Prostate gland (tissue), 2 donors: ENCODE measurements at regions not wholly inside any gene's neighbourhood (a gene's known extent, or its start where the extent isn't known, plus 50 kb on each side); places are given as distances from the start of the nearest gene placed in this dataset.

ENCODE experiments used
- POLR2AphosphoS5 ChIP-seq: sonication (generic); formaldehyde crosslinking; IDR thresholded peaks from one replicate; pipeline ENCODE4 v1.6.1; 2017; ENCODE audit warnings: antibody characterized with exemption
- TF ChIP-seq, protein P1 (sequence below), 4 experiments: fragments of 200-600 bp in 2 of 4; fragments of 450-650 bp in 2 of 4; sonication (generic) in 2 of 4; IDR thresholded peaks; 1 replicate in 3 of 4; 2 replicates in 1 of 4; pipeline ENCODE4 v1.5.1; 2016 to 2019; ENCODE audit warnings: antibody characterized with exemption in 4 of 4, mild to moderate bottlenecking in 2 of 4, moderate library complexity in 2 of 4

DNA sequence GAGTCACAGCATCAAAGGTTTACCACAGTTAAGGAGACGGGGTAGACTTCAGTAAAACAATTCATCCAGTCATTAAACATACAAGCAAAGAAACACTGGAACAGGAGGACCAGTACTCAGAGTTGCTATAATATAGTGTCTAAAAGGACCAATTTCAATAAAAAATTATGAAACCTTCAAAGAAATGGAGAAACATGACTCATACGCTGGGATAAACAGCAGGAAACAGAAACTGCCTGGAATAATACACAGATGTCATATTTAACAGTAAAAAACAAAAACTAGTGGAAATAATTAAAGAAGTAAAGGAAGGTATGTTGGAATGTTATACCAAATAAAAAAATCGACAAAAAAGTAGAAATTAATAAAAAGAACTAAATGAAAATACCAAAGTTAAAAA lies 1075.9 kb downstream of the NR2F1-AS1 start:
- TF ChIP-seq, protein P1, sequence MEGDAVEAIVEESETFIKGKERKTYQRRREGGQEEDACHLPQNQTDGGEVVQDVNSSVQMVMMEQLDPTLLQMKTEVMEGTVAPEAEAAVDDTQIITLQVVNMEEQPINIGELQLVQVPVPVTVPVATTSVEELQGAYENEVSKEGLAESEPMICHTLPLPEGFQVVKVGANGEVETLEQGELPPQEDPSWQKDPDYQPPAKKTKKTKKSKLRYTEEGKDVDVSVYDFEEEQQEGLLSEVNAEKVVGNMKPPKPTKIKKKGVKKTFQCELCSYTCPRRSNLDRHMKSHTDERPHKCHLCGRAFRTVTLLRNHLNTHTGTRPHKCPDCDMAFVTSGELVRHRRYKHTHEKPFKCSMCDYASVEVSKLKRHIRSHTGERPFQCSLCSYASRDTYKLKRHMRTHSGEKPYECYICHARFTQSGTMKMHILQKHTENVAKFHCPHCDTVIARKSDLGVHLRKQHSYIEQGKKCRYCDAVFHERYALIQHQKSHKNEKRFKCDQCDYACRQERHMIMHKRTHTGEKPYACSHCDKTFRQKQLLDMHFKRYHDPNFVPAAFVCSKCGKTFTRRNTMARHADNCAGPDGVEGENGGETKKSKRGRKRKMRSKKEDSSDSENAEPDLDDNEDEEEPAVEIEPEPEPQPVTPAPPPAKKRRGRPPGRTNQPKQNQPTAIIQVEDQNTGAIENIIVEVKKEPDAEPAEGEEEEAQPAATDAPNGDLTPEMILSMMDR (IDR thresholded peaks at IDR 0.05) = no peak
- TF ChIP-seq POLR2AphosphoS5 = no peak
